AG04449 (cell line): ENCODE measurements at regions not wholly inside any gene's neighbourhood (a gene's known extent, or its start where the extent isn't known, plus 50 kb on each side); places are given as distances from the start of the nearest gene placed in this dataset.
"Not testable (repeated sequence)": the region's sequence is repeated elsewhere in the genome, so short reads cannot be mapped to it uniquely, and the experiment has no call there.

ENCODE experiments used
- CTCF ChIA-PET: fragments of 350-600 bp; formaldehyde crosslinking; extraction: SDS; loops from one replicate; lab custom pipeline; 2021; ENCODE audit warnings: antibody characterized with exemption; lab: Yijun Ruan, JAX
- POLR2A ChIA-PET: fragments of 400-600, 350-600 bp; formaldehyde crosslinking; extraction: SDS; loops from one replicate; lab custom pipeline; 2020; ENCODE audit warnings: antibody characterized with exemption, inconsistent platforms; lab: Yijun Ruan, JAX
- DNase-seq: peaks from one replicate; pipeline ENCODE4 v3.0.0-alpha.2; 2010; ENCODE audit warnings: low read depth, low spot score
- H3K4me3 ChIP-seq: 2 replicates; pipeline ENCODE4 v1.5.1; 2011; ENCODE audit warnings: low read depth, mild to moderate bottlenecking, control low read depth, low read length
- TF ChIP-seq, protein P1 (sequence below): IDR thresholded peaks from one replicate; pipeline ENCODE4 v1.5.1; 2011; ENCODE audit warnings: mild to moderate bottlenecking, moderate library complexity, low read length, control low read depth, inconsistent platforms; ENCODE audit not compliant: insufficient read depth; ENCODE audit errors: missing control alignments

DNA sequence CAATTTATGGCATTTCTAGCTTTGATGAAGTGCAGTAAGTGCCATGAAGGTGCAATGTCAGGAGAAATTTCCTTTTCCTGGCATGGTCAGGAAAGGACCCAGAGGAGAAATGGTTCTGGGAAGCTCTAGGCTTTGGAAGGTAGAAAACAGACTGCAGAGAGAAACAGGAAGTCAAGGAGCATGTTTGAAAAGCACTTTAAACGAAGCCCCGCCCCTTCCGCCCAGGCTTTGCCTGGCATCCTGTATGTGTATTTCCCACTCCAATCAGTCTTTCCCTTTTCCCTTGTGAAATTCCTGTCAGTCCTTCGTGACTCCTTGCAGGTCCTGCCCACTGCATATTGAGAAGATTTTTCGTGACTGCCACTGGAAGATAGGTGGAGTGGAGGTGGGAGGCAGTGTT is 320.9 kb upstream of the SASH1 start:
- ChIA-PET POLR2A (no interaction called here), CTCF (no interaction called here)
- no peak for DNase-seq
- no peak overlapping the region for H3K4me3 ChIP-seq
- TF ChIP-seq, protein P1, sequence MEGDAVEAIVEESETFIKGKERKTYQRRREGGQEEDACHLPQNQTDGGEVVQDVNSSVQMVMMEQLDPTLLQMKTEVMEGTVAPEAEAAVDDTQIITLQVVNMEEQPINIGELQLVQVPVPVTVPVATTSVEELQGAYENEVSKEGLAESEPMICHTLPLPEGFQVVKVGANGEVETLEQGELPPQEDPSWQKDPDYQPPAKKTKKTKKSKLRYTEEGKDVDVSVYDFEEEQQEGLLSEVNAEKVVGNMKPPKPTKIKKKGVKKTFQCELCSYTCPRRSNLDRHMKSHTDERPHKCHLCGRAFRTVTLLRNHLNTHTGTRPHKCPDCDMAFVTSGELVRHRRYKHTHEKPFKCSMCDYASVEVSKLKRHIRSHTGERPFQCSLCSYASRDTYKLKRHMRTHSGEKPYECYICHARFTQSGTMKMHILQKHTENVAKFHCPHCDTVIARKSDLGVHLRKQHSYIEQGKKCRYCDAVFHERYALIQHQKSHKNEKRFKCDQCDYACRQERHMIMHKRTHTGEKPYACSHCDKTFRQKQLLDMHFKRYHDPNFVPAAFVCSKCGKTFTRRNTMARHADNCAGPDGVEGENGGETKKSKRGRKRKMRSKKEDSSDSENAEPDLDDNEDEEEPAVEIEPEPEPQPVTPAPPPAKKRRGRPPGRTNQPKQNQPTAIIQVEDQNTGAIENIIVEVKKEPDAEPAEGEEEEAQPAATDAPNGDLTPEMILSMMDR, result no peak

DNA sequence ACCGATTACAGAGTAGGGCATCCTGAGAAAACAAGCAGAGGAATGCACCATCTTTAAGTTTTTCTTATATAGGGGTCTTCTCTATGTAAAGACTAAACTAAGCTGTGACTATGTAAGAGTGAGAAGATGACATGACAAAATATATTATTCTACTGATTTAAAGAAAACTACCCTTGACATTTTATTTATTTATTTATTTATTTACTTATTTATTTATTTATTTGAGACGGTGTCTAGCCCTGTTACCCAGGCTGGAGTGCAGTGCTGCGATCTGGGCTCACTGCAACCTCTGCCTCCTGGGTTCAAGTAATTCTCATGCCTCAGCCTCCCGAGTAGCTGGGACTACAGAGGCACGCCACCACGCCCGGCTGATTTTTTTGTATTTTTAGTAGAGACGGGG is 320.4 kb upstream of the SASH1 start:
- POLR2A ChIA-PET, CTCF ChIA-PET, DNase-seq, H3K4me3 ChIP-seq: not testable (repeated sequence)

DNA sequence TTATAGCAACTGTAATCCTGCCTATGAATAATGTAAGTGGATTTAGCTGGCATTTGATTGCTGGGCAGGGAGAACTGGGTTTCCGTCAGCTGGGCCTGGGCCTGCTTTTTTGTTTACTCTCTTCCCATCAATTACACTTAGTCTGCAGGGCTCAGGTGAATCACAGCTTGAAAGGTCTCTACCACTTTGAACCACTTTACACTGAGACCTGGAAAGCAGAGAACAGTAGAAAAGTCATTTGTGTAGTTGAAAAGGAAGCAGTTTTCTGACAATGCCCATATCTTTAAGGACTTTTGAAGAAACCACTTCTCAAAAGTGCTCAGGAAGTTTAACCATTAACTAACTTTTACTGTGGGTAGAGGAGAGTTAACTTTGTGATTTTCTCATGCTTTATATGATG is 315.4 kb upstream of the SASH1 start:
- no peak overlapping the region for H3K4me3 ChIP-seq
- TF ChIP-seq, protein P1, result no peak
- DNase-seq, result no peak
- CTCF ChIA-PET, result no interaction called here
- POLR2A ChIA-PET, result no interaction called here

DNA sequence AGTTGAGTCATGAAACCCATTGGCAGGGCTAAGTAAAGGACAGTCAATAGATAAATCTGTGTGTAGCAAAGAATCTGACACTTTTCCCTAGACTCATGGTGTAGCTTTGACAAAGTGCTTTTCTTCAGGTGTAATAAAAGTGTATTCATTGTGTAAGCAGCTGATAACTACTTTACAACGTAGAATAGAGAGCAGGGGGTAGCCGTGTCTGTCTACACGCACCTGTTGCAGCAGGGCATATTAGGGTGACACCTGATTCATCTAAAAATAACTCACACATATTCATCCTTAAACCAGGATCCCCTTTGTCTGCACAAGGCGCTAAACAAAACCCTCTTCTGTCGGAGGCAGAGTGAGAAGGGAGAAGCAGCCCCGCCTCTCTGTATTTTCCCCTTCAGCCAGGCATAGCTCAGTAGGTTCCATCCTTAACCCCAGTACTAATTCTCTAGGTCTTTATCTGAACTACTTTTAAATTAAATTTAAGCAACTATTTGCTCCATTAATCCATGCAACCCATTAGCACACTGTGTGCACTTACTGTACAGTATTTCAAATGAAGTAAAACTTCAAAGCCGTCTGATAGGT is 306.7 kb upstream of the SASH1 start:
- no peak for DNase-seq
- POLR2A ChIA-PET, result no interaction called here
- no peak overlapping the region for H3K4me3 ChIP-seq
- TF ChIP-seq, protein P1, result no peak
- CTCF ChIA-PET, result no interaction called here

DNA sequence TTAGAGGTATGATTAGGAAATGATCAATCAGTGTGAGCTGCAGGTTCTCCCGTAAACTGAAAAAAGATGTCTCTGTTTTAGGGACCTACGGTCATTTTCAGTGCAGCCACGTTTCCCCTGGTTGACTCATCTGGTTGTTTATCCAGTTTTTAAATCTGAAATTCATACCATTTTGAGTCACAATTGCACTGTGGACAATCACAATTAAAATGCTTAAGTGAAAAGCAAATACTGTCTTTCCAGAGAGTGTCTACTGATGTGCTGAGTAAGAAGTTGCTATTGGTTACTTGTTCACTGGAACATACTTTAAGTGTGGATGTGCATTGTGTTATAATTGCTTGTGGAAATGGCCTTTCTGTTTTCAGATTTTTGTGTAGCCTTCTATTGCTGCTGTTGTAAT is 305.1 kb upstream of the SASH1 start:
- H3K4me3 ChIP-seq, result no peak overlapping the region
- DNase-seq, result no peak
- ChIA-PET CTCF (interaction anchor here (1.0 to 1.1 kb wide), 2 partner anchors 14 to 530 kb away, joined by 3 to 4 read pairs; no protein-coding TSS in a partner anchor), POLR2A (no interaction called here)
- TF ChIP-seq, protein P1, result no peak

DNA sequence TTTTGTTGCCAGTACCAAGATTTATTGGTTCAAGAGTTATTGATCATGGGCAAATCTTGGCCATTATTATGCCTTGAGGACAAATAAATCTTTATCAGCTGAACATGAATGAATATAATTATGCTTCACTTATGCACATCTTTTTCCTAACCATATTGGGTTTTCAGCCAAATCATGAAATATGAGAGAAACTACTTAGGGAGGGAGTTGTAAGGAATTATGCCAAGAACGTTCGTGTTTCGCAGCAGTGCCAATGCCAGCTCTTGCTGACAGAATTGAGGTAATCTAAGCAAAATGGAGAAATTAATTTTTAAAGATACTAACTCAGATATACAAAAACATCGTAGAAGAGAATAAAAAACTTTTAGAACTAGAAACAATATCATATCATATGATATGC is 301.1 kb upstream of the SASH1 start:
- DNase-seq, result no peak
- CTCF ChIA-PET, result no interaction called here
- POLR2A ChIA-PET, result no interaction called here
- H3K4me3 ChIP-seq, result no peak overlapping the region
- TF ChIP-seq, protein P1, result no peak

DNA sequence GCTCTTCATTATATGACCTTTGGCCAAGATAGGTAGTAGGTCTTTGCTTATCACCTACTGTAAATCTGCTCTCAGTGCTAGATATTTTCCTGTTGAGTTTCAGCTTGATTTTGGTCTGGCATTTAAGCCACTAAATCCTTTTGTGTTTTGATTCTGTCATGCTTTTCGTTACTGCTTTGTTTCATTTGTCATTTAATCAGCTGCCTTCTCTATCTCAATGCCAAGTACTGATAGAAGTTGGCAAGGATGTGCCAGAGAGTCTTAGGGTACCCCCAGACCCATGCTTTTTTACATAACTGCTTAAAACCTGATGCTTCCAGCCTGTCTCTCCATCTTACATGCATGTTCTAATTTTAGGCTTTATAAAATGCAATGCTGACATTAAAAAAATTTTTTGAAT is 300.1 kb upstream of the SASH1 start:
- TF ChIP-seq, protein P1, result no peak
- CTCF ChIA-PET, result no interaction called here
- POLR2A ChIA-PET, result no interaction called here
- H3K4me3 ChIP-seq, result no peak overlapping the region
- DNase-seq, result no peak
